ENCODE measurements at regions not wholly inside any gene's neighbourhood (a gene's known extent, or its start where the extent isn't known, plus 50 kb on each side); places are given as distances from the start of the nearest gene placed in this dataset.

DNA sequence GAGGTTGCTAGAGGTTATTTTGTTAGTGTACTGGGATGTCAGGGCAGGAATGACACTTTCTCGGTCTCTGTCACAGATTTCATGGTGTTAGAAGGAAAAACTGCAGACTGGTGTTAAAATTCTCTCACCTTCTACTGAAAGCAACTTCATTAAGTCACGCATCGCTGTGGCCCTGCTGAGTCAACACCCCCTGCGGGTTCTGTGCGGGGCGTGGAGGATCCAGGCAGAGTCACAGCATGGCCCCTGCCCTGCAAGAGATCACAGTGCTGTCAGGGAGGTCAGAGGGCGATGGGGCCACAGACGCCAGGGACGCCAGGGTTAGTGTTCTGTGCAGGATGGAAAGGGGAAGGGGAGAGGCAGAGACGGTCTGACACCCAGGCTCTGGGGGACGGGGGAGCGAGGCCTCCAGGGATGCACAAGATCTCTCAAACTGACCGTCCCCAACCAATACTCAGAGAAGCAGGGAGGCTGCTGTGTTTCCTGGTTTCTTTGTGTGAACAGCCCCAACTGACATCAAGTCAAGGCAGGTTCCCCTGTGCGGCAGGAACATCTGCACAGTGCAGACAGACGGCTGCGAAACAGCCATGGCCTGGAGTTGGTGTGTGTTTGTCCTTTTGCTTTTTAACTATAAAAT lies 354.9 kb upstream of the SALL3 start:
- H3K36me3 Mint-ChIP-seq (ENCODE audit: insufficient read depth): no peaks in the 10 kb centered on the region
- no peak overlapping the region for H3K27ac Mint-ChIP-seq
- peaks cover 7% of the 10 kb centered on the region for H3K27me3 Mint-ChIP-seq
- no peak overlapping the region for H3K4me3 Mint-ChIP-seq (ENCODE audit: low read depth)
- H3K4me1 Mint-ChIP-seq (ENCODE audit: low read depth): peaks cover 5% of the 10 kb centered on the region
- TF ChIP-seq, protein P1, sequence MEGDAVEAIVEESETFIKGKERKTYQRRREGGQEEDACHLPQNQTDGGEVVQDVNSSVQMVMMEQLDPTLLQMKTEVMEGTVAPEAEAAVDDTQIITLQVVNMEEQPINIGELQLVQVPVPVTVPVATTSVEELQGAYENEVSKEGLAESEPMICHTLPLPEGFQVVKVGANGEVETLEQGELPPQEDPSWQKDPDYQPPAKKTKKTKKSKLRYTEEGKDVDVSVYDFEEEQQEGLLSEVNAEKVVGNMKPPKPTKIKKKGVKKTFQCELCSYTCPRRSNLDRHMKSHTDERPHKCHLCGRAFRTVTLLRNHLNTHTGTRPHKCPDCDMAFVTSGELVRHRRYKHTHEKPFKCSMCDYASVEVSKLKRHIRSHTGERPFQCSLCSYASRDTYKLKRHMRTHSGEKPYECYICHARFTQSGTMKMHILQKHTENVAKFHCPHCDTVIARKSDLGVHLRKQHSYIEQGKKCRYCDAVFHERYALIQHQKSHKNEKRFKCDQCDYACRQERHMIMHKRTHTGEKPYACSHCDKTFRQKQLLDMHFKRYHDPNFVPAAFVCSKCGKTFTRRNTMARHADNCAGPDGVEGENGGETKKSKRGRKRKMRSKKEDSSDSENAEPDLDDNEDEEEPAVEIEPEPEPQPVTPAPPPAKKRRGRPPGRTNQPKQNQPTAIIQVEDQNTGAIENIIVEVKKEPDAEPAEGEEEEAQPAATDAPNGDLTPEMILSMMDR (IDR thresholded peaks at IDR 0.05; ENCODE audit: unreplicated experiment): no peak
- peaks cover 3% of the 10 kb centered on the region for H3K9me3 Mint-ChIP-seq (ENCODE audit: low read depth)
- DNase-seq (ENCODE audit: low spot score, unreplicated experiment): no peak

DNA sequence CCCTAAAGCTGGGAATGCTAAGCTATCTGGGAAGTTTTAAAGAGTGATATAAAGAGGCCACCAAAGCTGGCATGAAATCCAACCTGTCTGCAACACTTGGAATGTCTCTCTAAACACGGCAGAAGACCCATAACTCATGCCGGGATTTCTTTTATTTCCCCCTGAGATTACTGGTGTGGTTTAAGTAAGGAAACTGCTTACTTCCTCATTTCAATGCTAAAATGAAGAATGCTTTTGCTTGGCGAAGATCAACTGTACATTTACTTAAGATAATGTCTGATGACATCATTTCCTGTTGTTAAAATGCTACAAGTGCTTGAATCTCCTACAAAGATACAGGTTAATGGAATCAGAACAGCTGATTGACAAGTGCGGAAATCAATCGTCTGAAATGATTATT lies 353.8 kb upstream of the SALL3 start:
- Mint-ChIP-seq H3K9me3 (ENCODE audit: low read depth) (peaks cover 3% of the 10 kb centered on the region), H3K36me3 (ENCODE audit: insufficient read depth) (no peaks in the 10 kb centered on the region), H3K27ac (no peak overlapping the region), H3K4me1 (ENCODE audit: low read depth) (peaks cover 5% of the 10 kb centered on the region), H3K27me3 (peaks cover 7% of the 10 kb centered on the region), H3K4me3 (ENCODE audit: low read depth) (no peak overlapping the region)
- DNase-seq (ENCODE audit: low spot score, unreplicated experiment): no peak
- TF ChIP-seq, protein P1 (IDR thresholded peaks at IDR 0.05; ENCODE audit: unreplicated experiment): no peak

DNA sequence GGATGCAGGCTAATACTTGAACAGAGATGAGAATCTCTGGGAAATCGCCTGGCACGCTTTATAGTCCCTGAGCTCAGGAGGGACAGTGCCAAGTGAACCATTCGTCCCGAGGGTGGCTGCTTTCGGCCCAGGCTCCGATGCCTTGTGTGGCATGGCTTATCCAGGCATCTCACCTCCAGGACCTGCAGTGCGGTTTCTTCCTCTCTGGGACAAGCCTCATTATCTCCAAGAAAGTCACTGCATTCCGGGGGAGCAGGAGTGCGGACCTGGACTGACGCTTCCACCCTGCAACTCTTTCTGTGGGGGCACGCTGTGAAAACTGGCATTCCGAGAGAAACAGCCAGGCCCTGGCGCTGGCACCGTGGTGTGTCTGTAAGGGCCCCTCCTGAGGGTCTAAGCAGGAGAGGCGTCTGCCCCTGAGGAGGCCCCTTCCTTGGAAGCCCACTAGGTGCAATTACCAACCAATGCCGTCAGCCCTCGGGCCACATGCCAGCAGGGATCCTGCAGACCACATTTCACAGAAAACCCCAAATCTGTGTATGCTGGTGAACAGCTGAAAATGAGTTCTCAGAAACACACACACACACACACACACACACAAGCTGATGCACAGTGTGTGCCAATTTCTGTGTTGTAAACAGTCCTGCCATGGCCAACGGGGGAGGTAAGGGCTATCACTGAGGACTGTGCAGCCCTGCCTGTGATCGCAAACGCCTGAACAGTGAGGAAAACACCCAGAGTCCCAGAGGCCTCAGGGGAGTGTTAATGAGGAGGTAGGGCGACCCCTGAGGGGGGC lies 351.9 kb upstream of the SALL3 start:
- Mint-ChIP-seq H3K4me3 (ENCODE audit: low read depth) (no peak overlapping the region), H3K36me3 (ENCODE audit: insufficient read depth) (no peaks in the 10 kb centered on the region), H3K27me3 (peaks cover 4% of the 10 kb centered on the region), H3K27ac (no peak overlapping the region), H3K4me1 (ENCODE audit: low read depth) (peaks cover 5% of the 10 kb centered on the region), H3K9me3 (ENCODE audit: low read depth) (peaks cover 3% of the 10 kb centered on the region)
- DNase-seq (ENCODE audit: low spot score, unreplicated experiment): no peak
- TF ChIP-seq, protein P1 (IDR thresholded peaks at IDR 0.05; ENCODE audit: unreplicated experiment): no peak

DNA sequence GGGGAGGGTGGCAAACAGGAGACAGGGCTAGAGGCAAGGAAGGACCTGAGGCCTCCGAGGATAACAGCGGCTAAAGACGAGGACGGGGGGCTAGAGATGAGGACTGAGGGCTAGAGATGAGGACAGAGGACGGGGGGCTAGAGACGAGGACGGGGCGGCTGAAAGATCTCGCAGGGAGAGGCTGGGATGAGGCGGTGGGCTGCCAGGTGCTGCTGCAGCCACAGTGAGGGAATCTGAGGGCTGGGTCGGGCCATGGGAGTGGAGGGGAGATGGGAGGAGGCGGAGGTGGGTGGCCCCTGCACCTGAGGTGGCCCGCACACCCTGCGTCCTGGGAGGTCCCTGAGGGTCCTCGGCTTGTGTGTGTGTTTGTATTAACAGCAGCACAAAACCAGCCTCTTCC lies 350.2 kb upstream of the SALL3 start:
- peaks cover 3% of the 10 kb centered on the region for H3K4me1 Mint-ChIP-seq (ENCODE audit: low read depth)
- TF ChIP-seq, protein P1 (IDR thresholded peaks at IDR 0.05; ENCODE audit: unreplicated experiment): no peak
- H3K9me3 Mint-ChIP-seq (ENCODE audit: low read depth): peaks cover 3% of the 10 kb centered on the region
- no peak overlapping the region for H3K4me3 Mint-ChIP-seq (ENCODE audit: low read depth)
- H3K36me3 Mint-ChIP-seq (ENCODE audit: insufficient read depth): no peaks in the 10 kb centered on the region
- peaks cover 2% of the 10 kb centered on the region for H3K27me3 Mint-ChIP-seq
- DNase-seq (ENCODE audit: low spot score, unreplicated experiment): no peak
- H3K27ac Mint-ChIP-seq: no peak overlapping the region

DNA sequence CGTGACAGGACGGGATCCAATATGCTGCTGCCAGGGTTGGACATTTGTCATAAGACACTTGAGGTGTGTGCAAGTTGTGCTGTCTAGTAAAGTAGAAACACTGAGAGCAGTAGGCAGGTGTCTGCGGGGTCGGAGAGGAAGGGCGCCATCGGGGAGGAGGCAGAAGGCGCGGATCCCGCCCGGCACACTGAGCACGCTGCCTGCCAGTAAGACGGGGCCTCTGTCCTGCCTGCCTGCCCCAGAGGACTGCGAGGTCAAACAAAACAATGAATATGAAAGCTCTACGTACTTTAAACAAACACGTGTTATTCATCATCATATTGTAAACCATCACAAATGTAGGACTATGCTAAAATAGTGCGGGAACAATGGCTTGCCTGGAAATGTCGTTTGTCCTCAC lies 349.3 kb upstream of the SALL3 start:
- Mint-ChIP-seq H3K4me3 (ENCODE audit: low read depth) (no peak overlapping the region), H3K27me3 (no peaks in the 10 kb centered on the region), H3K9me3 (ENCODE audit: low read depth) (peaks cover 3% of the 10 kb centered on the region), H3K4me1 (ENCODE audit: low read depth) (no peaks in the 10 kb centered on the region), H3K27ac (no peak overlapping the region), H3K36me3 (ENCODE audit: insufficient read depth) (no peaks in the 10 kb centered on the region)
- TF ChIP-seq, protein P1 (IDR thresholded peaks at IDR 0.05; ENCODE audit: unreplicated experiment): no peak
- no peak for DNase-seq (ENCODE audit: low spot score, unreplicated experiment)
